ENCODE measurements at regions not wholly inside any gene's neighbourhood (a gene's known extent, or its start where the extent isn't known, plus 50 kb on each side); places are given as distances from the start of the nearest gene placed in this dataset.
A peak's percentile ranks its signal among the peaks of the same experiment; 100 is the strongest.
"Not testable (repeated sequence)": the region's sequence is repeated elsewhere in the genome, so short reads cannot be mapped to it uniquely, and the experiment has no call there.

GRCh38 chr10:30531751-30532530, 97.6 kb downstream of the LYZL2 start:
- peak in 1 of 2 experiments; percentile 58 for DNase-seq

GRCh38 chr10:30529373-30529998, 95.5 kb downstream of the MAP3K8 start:
- DNase-seq = peak; percentile 99 to 100

- DNase-seq = no peak
Observed at GRCh38 chr10:30528429-30528786, 94.4 kb downstream of the MAP3K8 start.

GRCh38 chr10:30527623-30528428, 93.8 kb downstream of the MAP3K8 start:
- no peak for DNase-seq

GRCh38 chr10:30522661-30523078, 88.7 kb downstream of the MAP3K8 start:
- DNase-seq = not testable (repeated sequence)

- no peak for DNase-seq
Observed at GRCh38 chr10:30518907-30519306, 84.9 kb downstream of the MAP3K8 start.

All from Kasumi-1 (cell line).